ENCODE measurements at regions not wholly inside any gene's neighbourhood (a gene's known extent, or its start where the extent isn't known, plus 50 kb on each side); places are given as distances from the start of the nearest gene placed in this dataset.

DNA sequence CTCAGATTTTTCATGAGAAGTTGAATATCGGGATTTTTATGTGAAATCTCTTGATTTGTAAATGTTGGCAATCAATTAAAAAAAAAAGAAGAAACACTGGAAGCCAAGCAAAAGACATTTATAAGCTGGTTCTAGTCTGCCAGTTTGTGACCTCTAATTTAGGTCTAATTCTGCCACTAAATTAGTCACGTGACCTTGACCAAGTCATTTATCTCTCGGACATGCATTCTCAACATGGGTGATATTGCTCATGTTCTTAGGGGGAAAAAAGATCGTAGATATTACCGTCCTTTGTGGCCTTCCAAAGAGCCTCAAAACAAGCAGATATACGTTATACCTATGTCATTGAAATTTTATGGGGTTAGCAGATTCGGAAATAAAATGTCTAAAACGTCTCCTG, 52.9 kb upstream of the PTPDC1 start:
- Histone ChIP-seq H3K27me3 (ENCODE audit: control insufficient read depth in 4 of 4, insufficient read depth in 4 of 4, low read length in 3 of 4) (no peaks in the 10 kb centered on the region), H3K9ac (ENCODE audit: low read depth in 1 of 2, low read length in 2 of 2) (no peak overlapping the region), H3K9me3 (ENCODE audit: control insufficient read depth in 4 of 4, low read length in 3 of 4) (peaks cover 0 to 2% (median 0%) of the 10 kb centered on the region in 4 donors), H3K4me1 (ENCODE audit: control insufficient read depth in 4 of 4, insufficient read depth in 4 of 4, low read length in 3 of 4) (peaks cover 0 to 9% (median 3%) of the 10 kb centered on the region in 4 donors), H3K4me3 (ENCODE audit: low read depth in 1 of 3, low read length in 3 of 3) (peak overlapping the region; percentile 46 to 93 (median 62)), H3K27ac (ENCODE audit: low read depth in 1 of 2, low read length in 2 of 2) (no peak overlapping the region), H3K36me3 (ENCODE audit: control insufficient read depth in 4 of 4, insufficient read depth in 3 of 4, low read depth in 1 of 4, low read length in 3 of 4) (no peaks in the 10 kb centered on the region)
- 76% methylated on average over 8 of the region's 8 CpGs for WGBS
- DNase-seq (ENCODE audit: low spot score) = no peak
- no peak for TF ChIP-seq YY1 (IDR thresholded peaks at IDR 0.05)

- Histone ChIP-seq H3K27ac (ENCODE audit: low read depth in 1 of 2, low read length in 2 of 2) (peak overlapping the region; percentile 2 to 69), H3K9me3 (ENCODE audit: control insufficient read depth in 4 of 4, low read length in 3 of 4) (peaks cover 0 to 2% (median 0%) of the 10 kb centered on the region in 4 donors), H3K27me3 (ENCODE audit: control insufficient read depth in 4 of 4, insufficient read depth in 4 of 4, low read length in 3 of 4) (no peaks in the 10 kb centered on the region), H3K9ac (ENCODE audit: low read depth in 1 of 2, low read length in 2 of 2) (peak overlapping the region; percentile 24 to 30), H3K36me3 (ENCODE audit: control insufficient read depth in 4 of 4, insufficient read depth in 3 of 4, low read depth in 1 of 4, low read length in 3 of 4) (no peaks in the 10 kb centered on the region), H3K4me3 (ENCODE audit: low read depth in 1 of 3, low read length in 3 of 3) (peak overlapping the region; percentile 46 to 93 (median 62)), H3K4me1 (ENCODE audit: control insufficient read depth in 4 of 4, insufficient read depth in 4 of 4, low read length in 3 of 4) (peaks cover 0 to 9% (median 3%) of the 10 kb centered on the region in 4 donors)
- WGBS = under 1% methylated on average over 97 of the region's 97 CpGs
- TF ChIP-seq SP1 (IDR thresholded peaks at IDR 0.05) (peak; percentile 23), JUND (IDR thresholded peaks at IDR 0.05) (no peak), YY1 (IDR thresholded peaks at IDR 0.05) (peak; percentile 69), FOXA2 (IDR thresholded peaks at IDR 0.05) (no peak)
- peak; percentile 81 for DNase-seq (ENCODE audit: low spot score)
Measured at GRCh38 chr9:94030318-94031179, 53.7 kb upstream of the PTPDC1 start.

- DNase-seq (ENCODE audit: low spot score) = no peak
- Histone ChIP-seq H3K9me3 (ENCODE audit: control insufficient read depth in 4 of 4, low read length in 3 of 4) (peaks cover 0 to 2% (median 0%) of the 10 kb centered on the region in 4 donors), H3K4me3 (ENCODE audit: low read depth in 1 of 3, low read length in 3 of 3) (peak overlapping the region; percentile 46 to 93 (median 49)), H3K27ac (ENCODE audit: low read depth in 1 of 2, low read length in 2 of 2) (peak overlapping the region in 1 of 2 donors; percentile 2), H3K9ac (ENCODE audit: low read depth in 1 of 2, low read length in 2 of 2) (peak overlapping the region in 1 of 2 donors; percentile 24), H3K27me3 (ENCODE audit: control insufficient read depth in 4 of 4, insufficient read depth in 4 of 4, low read length in 3 of 4) (no peaks in the 10 kb centered on the region), H3K36me3 (ENCODE audit: control insufficient read depth in 4 of 4, insufficient read depth in 3 of 4, low read depth in 1 of 4, low read length in 3 of 4) (no peaks in the 10 kb centered on the region), H3K4me1 (ENCODE audit: control insufficient read depth in 4 of 4, insufficient read depth in 4 of 4, low read length in 3 of 4) (peaks cover 0 to 9% (median 3%) of the 10 kb centered on the region in 4 donors)
- 38% methylated on average over 6 of the region's 6 CpGs for WGBS
- no peak for TF ChIP-seq SP1 (IDR thresholded peaks at IDR 0.05)
- no peak for TF ChIP-seq RAD21 (IDR thresholded peaks at IDR 0.05)
- no peak for TF ChIP-seq CTCF (IDR thresholded peaks at IDR 0.05; ENCODE audit: low read depth, low read length, missing input control)
Measured at GRCh38 chr9:94029932-94030317, 54.3 kb upstream of the PTPDC1 start.

- no peak for DNase-seq (ENCODE audit: low spot score)
- Histone ChIP-seq H3K36me3 (ENCODE audit: control insufficient read depth in 4 of 4, insufficient read depth in 3 of 4, low read depth in 1 of 4, low read length in 3 of 4) (no peaks in the 10 kb centered on the region), H3K27me3 (ENCODE audit: control insufficient read depth in 4 of 4, insufficient read depth in 4 of 4, low read length in 3 of 4) (no peaks in the 10 kb centered on the region), H3K4me3 (ENCODE audit: low read depth in 1 of 3, low read length in 3 of 3) (no peak overlapping the region), H3K27ac (ENCODE audit: low read depth in 1 of 2, low read length in 2 of 2) (no peak overlapping the region), H3K4me1 (ENCODE audit: control insufficient read depth in 4 of 4, insufficient read depth in 4 of 4, low read length in 3 of 4) (peaks cover 0 to 9% (median 3%) of the 10 kb centered on the region in 4 donors), H3K9me3 (ENCODE audit: control insufficient read depth in 4 of 4, low read length in 3 of 4) (peaks cover 0 to 2% (median 0%) of the 10 kb centered on the region in 4 donors), H3K9ac (ENCODE audit: low read depth in 1 of 2, low read length in 2 of 2) (no peak overlapping the region)
- TF ChIP-seq TAF1 (conservative IDR thresholded peaks at IDR 0.05) (no peak), RAD21 (IDR thresholded peaks at IDR 0.05) (no peak), FOXA1 (IDR thresholded peaks at IDR 0.05) (no peak), YY1 (IDR thresholded peaks at IDR 0.05) (no peak), GABPA (IDR thresholded peaks at IDR 0.05 in 1 of 2, conservative IDR thresholded peaks at IDR 0.05 in 1 of 2) (no peak), SP1 (IDR thresholded peaks at IDR 0.05) (no peak), HNF4A (conservative IDR thresholded peaks at IDR 0.05) (no peak), JUND (IDR thresholded peaks at IDR 0.05) (no peak), RXRA (IDR thresholded peaks at IDR 0.05) (no peak), HNF4G (IDR thresholded peaks at IDR 0.05) (no peak)
- TF ChIP-seq, protein P1, sequence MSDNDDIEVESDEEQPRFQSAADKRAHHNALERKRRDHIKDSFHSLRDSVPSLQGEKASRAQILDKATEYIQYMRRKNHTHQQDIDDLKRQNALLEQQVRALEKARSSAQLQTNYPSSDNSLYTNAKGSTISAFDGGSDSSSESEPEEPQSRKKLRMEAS (IDR thresholded peaks at IDR 0.05) = no peak
- TF ChIP-seq, protein P2, sequence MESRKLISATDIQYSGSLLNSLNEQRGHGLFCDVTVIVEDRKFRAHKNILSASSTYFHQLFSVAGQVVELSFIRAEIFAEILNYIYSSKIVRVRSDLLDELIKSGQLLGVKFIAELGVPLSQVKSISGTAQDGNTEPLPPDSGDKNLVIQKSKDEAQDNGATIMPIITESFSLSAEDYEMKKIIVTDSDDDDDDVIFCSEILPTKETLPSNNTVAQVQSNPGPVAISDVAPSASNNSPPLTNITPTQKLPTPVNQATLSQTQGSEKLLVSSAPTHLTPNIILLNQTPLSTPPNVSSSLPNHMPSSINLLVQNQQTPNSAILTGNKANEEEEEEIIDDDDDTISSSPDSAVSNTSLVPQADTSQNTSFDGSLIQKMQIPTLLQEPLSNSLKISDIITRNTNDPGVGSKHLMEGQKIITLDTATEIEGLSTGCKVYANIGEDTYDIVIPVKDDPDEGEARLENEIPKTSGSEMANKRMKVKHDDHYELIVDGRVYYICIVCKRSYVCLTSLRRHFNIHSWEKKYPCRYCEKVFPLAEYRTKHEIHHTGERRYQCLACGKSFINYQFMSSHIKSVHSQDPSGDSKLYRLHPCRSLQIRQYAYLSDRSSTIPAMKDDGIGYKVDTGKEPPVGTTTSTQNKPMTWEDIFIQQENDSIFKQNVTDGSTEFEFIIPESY (IDR thresholded peaks at IDR 0.05) = no peak
- TF ChIP-seq, protein P3, sequence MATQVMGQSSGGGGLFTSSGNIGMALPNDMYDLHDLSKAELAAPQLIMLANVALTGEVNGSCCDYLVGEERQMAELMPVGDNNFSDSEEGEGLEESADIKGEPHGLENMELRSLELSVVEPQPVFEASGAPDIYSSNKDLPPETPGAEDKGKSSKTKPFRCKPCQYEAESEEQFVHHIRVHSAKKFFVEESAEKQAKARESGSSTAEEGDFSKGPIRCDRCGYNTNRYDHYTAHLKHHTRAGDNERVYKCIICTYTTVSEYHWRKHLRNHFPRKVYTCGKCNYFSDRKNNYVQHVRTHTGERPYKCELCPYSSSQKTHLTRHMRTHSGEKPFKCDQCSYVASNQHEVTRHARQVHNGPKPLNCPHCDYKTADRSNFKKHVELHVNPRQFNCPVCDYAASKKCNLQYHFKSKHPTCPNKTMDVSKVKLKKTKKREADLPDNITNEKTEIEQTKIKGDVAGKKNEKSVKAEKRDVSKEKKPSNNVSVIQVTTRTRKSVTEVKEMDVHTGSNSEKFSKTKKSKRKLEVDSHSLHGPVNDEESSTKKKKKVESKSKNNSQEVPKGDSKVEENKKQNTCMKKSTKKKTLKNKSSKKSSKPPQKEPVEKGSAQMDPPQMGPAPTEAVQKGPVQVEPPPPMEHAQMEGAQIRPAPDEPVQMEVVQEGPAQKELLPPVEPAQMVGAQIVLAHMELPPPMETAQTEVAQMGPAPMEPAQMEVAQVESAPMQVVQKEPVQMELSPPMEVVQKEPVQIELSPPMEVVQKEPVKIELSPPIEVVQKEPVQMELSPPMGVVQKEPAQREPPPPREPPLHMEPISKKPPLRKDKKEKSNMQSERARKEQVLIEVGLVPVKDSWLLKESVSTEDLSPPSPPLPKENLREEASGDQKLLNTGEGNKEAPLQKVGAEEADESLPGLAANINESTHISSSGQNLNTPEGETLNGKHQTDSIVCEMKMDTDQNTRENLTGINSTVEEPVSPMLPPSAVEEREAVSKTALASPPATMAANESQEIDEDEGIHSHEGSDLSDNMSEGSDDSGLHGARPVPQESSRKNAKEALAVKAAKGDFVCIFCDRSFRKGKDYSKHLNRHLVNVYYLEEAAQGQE (IDR thresholded peaks at IDR 0.05) = no peak
Measured at GRCh38 chr9:94026816-94027215, 57.4 kb upstream of the PTPDC1 start.

Data from liver (tissue), 8 donors.